Stromal cell of bone marrow (primary cell): ENCODE measurements at regions not wholly inside any gene's neighbourhood (a gene's known extent, or its start where the extent isn't known, plus 50 kb on each side); places are given as distances from the start of the nearest gene placed in this dataset.
A peak's percentile ranks its signal among the peaks of the same experiment; 100 is the strongest.

ENCODE experiments used
- DNase-seq: peaks from one replicate; pipeline ENCODE4 v3.0.0-alpha.2; 2012; ENCODE audit warnings: low read depth

- DNase-seq, result no peak
These were observed 182.4 kb upstream of the CXXC4 start for GRCh38 chr4:104677116-104677515.

DNA sequence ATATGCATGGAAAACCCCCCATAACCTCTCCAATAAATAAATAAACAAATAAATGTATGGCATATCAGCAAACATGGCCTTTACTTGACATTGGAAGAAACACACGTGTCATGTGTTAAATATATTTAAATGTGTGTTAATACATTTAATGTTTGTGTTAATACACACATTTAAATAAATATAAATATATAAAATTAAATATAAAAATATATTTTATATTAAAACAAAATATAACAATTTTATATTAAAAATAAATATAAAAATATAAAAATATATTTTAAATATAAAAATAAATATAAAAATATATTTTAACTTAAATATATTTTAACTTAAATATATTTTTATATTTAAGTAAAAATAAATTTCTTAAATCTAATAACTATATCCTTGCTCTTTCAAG, 187.6 kb upstream of the CXXC4 start:
- DNase-seq, result no peak

DNA sequence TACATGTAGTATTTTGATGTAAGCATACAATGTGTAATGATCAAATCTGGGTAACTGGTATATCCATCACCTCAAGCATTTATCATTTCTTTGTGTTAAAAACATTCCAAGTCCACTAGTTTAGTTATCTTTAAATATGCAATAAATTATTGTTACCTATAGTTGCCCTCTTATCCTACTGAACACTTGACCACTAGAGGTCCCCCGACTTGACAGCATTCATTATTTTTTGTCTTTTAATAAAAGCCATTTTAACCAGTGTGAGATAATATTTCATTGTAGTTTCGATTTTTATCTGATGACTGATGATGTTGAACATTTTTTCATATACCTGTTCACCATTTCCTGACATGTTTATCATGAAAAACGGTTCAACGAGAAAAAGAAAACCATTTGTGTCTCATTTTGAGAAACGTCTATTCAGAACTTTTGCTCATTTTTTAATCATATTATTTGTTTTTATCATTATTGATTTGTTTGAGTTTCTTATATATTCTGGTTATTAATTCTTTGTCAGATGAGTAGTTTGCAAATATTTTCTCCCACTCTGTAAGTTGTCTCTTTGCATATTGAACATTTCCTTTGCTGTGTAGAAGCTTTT, 199.0 kb upstream of the CXXC4 start:
- peak; percentile 6 for DNase-seq

DNA sequence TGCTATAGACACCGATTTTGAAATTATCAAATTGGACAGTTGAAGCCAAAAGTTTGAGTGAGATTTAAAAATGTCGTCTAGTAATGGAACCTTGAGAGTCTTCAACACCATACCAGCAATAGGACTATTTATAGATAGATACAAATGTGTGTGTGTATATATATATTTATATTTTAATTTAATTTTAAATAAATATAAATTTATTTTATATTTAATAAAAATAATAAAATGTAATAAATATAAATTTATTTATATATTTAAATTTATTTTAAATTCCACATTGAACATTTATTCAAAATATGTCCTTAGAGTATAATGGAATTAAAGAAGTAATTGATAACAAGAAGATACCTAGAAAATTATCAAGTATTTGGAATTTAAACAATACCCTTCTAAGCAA, 221.9 kb upstream of the CXXC4 start:
- DNase-seq, result no peak

GRCh38 chr4:104719539-104720230, 225.0 kb upstream of the CXXC4 start:
- DNase-seq, result no peak

GRCh38 chr4:104722467-104722866, 227.8 kb upstream of the CXXC4 start:
- DNase-seq, result no peak

DNA sequence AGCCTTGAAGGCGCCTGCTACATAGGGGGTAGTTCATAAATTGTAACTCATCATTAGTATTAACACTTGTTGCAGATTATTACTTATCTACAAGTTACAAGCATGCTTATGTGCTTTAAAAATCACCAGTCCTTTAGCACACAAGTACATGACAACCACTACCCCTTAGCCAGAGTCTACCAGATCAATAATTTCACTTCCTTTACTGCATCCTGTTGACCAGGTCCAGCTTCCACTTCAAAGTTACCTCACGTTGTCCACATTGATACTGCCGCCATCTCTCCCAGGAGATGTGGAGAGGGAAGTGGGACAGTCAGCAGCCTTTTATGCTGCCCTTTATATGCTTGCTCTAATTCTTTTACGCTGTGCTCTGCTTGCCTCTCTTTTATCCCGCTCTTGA, 231.3 kb upstream of the CXXC4 start:
- no peak for DNase-seq

DNA sequence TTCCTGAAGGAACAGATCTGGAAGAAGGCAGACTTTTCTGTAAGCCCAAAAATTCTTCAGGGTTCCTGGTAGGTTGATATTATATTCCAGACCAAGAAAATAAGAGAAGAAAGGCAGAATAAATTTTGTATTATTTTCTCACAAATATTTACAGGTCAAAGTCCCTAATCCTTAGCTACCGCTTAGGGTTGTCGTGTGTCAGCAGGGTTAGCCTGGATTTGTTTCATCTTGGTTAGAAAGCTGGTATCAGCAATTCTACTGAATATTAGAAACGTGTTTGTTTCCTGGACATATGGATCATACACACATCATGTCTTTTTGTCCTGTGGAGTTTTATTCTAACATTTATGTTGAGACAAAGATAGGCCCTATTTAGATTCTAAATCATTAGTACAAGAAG, 232.9 kb upstream of the CXXC4 start:
- no peak for DNase-seq

DNA sequence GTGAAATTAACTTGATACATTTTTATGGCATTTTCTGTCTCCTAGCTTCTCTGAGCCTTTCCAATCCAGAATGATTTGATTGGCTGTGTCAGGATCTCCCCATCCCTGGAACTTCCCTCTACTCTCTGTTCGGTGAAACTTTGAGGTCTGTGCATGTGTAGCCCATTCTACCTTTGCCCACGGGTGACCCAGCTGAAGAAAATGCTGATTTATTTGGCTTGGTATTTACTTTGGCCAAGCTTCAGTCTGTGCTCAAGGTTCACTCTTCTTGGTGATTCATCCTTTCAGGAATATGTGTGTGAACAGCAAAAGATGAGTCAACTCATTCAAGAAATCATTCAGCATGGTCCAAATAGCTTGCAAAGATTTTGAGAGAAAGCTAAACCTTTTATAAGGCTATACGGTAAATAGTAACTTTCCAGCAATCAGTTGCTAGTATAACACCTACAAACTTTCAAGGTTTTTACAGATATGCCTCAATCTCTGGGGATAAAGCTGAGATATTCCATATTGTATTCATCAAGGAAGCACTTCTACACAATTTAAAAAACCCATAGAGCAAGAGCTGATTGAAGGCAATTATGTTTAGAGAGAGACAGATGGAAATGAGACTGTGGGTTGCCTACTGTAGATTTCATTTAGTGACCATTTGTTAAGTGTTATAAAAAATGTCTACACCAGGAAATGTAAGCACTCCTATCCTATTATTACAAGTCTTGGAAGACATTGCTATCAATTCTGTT, 233.9 kb upstream of the CXXC4 start:
- DNase-seq, result peak; percentile 68

DNA sequence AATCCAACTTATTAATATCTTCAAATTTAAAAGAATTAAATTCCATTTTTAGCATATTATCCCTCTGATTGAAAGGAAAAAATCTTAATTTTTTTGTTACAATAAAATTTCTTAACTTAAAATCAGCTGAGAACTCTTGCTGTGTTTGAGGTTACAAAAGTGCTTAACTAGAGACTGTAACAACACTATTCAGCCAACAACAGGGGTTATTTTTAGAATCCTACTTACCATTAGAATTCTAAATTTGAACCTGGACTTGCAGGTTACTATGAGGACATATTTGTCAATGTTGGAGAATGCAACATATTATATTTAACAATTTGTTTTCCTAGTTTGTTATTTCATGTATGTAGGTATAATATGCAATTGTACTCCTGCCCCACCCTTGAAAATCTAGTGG, 238.1 kb upstream of the CXXC4 start:
- DNase-seq, result no peak

DNA sequence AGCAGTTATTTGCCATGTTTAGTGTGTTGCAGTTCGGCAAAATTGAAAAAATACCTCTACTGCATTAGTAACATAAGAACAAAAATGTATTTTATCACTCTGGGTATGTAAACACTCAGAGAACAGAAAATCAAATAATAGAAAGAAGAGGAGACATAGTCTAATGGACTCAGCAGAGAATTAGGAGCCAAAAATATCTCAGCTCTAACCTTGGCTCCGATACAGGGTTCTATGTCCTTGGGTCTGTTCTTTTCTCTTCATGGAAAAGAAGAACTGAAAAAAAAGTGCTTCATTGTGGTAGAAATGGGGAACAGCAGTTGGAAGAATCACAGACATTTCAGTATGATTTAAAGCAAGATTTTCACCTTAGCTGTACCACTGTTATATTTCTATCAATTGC, 240.5 kb upstream of the CXXC4 start:
- no peak for DNase-seq

- DNase-seq, result no peak
These were observed 245.5 kb upstream of the CXXC4 start for GRCh38 chr4:104740161-104740560.

GRCh38 chr4:104743215-104743653, 248.5 kb upstream of the CXXC4 start:
- no peak for DNase-seq

- DNase-seq, result no peak
These were observed 252.9 kb upstream of the CXXC4 start for GRCh38 chr4:104747635-104748034.

GRCh38 chr4:104749062-104749461, 254.4 kb upstream of the CXXC4 start:
- no peak for DNase-seq

- no peak for DNase-seq
These were observed 255.3 kb upstream of the CXXC4 start for GRCh38 chr4:104750008-104750407.

DNA sequence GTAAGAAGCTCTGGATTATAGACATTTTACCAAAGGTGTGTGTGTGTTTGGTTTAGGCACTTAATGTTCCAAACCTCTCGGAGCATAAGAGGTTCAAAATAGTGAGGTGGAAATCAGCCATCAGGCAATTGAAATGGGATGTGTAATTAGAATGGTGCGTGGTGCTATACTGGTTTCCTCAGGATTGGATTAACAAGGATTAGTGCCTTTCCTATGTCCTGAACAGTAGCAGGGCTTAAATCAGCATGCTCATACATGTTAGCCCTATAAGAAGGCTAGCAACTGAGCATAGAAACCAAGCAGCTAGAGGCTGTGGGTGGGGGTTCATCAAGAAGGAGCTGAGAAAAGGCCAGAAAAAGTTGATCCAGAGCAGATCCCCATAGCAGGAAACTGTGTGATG, 256.8 kb upstream of the CXXC4 start:
- DNase-seq, result no peak

GRCh38 chr4:104752337-104752736, 257.6 kb upstream of the CXXC4 start:
- peak; percentile 10 for DNase-seq

- no peak for DNase-seq
These were observed 262.1 kb upstream of the CXXC4 start for GRCh38 chr4:104756837-104757236.

- DNase-seq, result no peak
These were observed 263.9 kb upstream of the CXXC4 start for GRCh38 chr4:104758574-104758973.

- no peak for DNase-seq
These were observed 269.0 kb upstream of the CXXC4 start for GRCh38 chr4:104763554-104764222.

DNA sequence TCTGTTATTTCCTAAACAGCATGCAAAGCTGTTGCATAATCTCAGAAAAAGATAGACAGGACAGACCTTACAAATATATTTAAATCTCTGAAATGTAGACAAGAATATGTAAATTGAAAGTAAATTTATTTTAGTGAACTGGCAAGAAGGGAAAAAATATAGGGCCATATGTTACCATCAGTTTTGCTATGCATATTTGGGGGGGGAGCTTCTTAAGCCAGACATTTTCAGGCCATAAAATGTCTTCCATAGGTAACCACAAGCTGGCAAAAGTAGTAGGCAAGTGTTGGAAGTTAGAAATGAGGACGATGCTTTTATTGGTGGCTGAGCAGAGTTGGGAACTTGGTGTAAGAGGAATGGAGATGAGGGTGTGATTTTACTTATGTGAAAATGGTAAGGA, 272.0 kb upstream of the CXXC4 start:
- DNase-seq, result no peak

DNA sequence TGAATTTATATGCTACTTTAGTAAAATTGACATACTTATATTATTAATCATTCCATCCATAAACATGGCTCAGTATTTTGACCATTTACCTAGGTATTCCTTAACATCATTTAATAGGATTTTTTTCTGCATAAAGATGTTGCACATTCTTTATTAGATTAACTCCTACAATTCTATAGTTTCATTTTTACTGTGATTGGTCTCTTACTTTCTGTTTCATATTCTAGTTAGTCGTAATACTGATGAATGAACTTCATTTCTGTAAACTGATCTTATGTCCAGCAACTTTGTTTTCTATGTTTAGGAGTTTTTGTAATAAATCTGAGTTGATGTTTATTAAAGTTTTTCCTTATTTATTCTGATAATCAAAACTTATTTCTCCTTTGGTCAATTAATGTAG, 278.2 kb upstream of the CXXC4 start:
- DNase-seq, result no peak
